ENCODE measurements at regions not wholly inside any gene's neighbourhood (a gene's known extent, or its start where the extent isn't known, plus 50 kb on each side); places are given as distances from the start of the nearest gene placed in this dataset.

DNA sequence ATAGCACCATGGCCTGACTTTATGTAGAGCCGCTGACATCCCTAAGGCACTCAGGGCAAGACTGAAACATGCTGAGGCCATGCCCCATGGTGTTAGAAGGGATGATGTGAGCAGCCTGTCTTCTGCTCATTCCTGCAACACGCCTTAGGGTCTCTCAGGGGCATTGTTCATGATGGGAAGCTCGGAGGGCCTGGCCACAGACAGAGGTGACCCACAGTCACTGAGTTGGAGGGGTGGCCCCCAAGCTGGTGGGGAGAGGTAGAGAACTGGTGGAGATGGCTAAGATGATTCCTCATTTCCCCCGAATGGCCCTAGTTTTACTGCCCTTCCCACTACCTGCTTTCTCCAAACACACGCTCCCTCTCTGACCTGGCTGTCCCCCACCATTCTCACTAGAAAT, 135.2 kb downstream of the BARX1 start:
- no peaks in the 10 kb centered on the region for H3K9me3 ChIP-seq (replicated peaks)
- no peak overlapping the region for H3K27ac ChIP-seq
- H3K36me3 ChIP-seq, result no peaks in the 10 kb centered on the region
- H3K27me3 ChIP-seq (replicated peaks), result 0 out of 2 replicates have a peak, but pooled peaks cover 3% of the 10 kb centered on the region
- H3K4me1 ChIP-seq (replicated peaks), result no peaks in the 10 kb centered on the region
- DNase-seq (ENCODE audit: low read depth in 1 of 2, low spot score in 2 of 2), result peak in 1 of 2 experiments; percentile 28
- H3K4me3 ChIP-seq, result no peak overlapping the region

DNA sequence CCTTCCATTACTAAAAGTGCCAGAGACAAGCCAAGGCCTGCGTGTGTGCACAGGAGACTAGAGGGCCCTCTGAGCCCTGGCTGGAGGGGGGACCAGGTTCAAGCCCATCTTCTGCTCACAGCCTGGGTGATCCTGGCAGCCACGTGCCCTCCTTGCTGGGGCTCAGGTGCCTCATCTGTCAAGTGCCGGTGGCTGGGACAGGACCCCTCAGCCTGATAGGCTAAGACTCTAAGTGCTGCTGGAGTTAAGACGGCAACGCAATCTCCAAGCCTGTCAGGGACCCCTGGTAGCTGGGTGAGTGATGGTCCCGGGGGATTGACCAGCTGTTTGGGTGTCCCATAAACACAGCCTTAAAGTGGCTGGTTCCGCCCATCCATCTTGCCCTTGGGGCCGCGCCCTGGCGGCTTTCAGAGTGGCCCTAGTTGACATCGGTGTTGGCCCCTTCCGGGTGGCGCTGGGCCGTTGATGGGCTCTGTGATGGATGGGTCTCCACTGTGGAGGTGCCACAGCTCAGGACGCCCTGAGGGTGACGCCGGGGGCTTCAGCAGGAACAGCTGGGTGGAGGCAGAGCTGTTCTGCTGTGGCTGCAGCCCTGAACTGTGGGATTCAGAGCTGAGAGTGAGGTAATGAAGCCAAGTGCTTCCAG, 136.2 kb downstream of the BARX1 start:
- Histone ChIP-seq H3K27me3 (replicated peaks) (0 out of 2 replicates have a peak, but pooled peaks cover 3% of the 10 kb centered on the region), H3K4me1 (replicated peaks) (no peaks in the 10 kb centered on the region), H3K27ac (no peak overlapping the region), H3K9me3 (replicated peaks) (no peaks in the 10 kb centered on the region), H3K4me3 (no peak overlapping the region), H3K36me3 (no peaks in the 10 kb centered on the region)
- DNase-seq (ENCODE audit: low read depth in 1 of 2, low spot score in 2 of 2), result peak in 1 of 2 experiments; percentile 20

DNA sequence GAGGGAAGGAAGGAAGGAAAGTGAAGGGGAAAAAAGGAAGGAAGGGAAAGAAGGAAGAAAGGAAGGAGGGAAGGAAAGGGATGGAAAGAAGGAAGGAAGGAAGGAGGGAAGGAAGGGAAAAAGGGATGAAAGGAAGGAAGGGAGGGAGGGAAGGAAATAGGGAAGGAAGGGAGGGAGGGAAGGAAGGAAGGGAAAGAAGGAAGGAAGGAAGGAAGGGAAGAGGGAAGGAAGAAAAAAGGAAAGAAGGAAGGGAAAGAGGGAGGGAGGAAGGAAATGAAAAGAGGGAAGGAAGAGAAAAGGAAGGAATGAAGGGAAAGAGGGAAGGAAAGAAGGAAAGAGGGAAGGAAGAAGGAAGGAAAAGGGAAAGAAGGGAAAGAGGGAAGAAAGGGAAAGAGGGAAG, 136.9 kb downstream of the BARX1 start:
- H3K36me3 ChIP-seq, result no peaks in the 10 kb centered on the region
- no peak overlapping the region for H3K27ac ChIP-seq
- H3K9me3 ChIP-seq (replicated peaks), result no peaks in the 10 kb centered on the region
- 0 out of 2 replicates have a peak, but pooled peaks cover 3% of the 10 kb centered on the region for H3K27me3 ChIP-seq (replicated peaks)
- H3K4me3 ChIP-seq, result no peak overlapping the region
- no peaks in the 10 kb centered on the region for H3K4me1 ChIP-seq (replicated peaks)
- no peak for DNase-seq (ENCODE audit: low read depth in 1 of 2, low spot score in 2 of 2)

DNA sequence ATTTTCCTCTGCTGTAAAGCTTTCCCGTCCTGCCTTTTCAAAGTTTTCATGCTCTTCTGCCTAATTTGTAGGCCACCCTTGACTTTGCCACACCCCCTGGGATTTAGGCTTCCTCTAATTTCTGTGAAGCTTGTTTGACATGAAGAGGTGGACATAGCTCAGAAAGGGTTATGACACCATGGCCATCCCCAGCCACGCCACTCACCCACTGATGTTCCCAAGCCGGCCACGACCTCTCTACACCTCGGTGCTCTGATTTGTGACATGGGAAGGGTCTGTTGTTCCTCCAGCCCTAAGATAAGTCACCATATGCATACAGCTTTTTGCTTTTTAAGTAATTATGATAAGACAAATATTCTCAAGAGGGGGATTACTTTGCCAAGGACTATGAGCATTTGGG, 139.5 kb downstream of the BARX1 start:
- Histone ChIP-seq H3K4me3 (no peak overlapping the region), H3K9me3 (replicated peaks) (no peaks in the 10 kb centered on the region), H3K36me3 (no peaks in the 10 kb centered on the region), H3K4me1 (replicated peaks) (no peaks in the 10 kb centered on the region), H3K27ac (no peak overlapping the region), H3K27me3 (replicated peaks) (0 out of 2 replicates have a peak, but pooled peaks cover 3% of the 10 kb centered on the region)
- DNase-seq (ENCODE audit: low read depth in 1 of 2, low spot score in 2 of 2), result no peak

DNA sequence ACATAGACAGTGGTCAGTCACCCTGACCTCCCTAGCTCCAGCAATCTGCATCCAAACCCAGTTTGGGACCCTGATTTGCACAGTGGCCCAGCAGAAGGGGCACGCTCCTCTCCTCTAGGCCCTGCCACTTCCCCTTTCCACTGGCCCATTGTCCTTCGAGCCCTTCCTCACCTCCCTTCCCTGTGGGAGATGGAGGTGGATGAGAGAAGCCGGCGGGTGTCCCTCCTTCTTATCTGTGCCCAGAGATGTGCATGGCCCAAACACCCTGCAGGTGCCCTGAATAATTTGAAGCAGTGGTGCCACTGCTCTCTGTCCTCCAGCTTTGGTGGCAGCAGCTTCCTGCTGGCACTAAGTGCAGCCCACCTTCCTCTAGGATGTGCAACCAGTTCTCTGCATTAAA, 140.0 kb downstream of the BARX1 start:
- Histone ChIP-seq H3K4me1 (replicated peaks) (no peaks in the 10 kb centered on the region), H3K9me3 (replicated peaks) (no peaks in the 10 kb centered on the region), H3K4me3 (no peak overlapping the region), H3K27me3 (replicated peaks) (0 out of 2 replicates have a peak, but pooled peaks cover 3% of the 10 kb centered on the region), H3K36me3 (no peaks in the 10 kb centered on the region), H3K27ac (no peak overlapping the region)
- peak in 1 of 2 experiments; percentile 18 for DNase-seq (ENCODE audit: low read depth in 1 of 2, low spot score in 2 of 2)

DNA sequence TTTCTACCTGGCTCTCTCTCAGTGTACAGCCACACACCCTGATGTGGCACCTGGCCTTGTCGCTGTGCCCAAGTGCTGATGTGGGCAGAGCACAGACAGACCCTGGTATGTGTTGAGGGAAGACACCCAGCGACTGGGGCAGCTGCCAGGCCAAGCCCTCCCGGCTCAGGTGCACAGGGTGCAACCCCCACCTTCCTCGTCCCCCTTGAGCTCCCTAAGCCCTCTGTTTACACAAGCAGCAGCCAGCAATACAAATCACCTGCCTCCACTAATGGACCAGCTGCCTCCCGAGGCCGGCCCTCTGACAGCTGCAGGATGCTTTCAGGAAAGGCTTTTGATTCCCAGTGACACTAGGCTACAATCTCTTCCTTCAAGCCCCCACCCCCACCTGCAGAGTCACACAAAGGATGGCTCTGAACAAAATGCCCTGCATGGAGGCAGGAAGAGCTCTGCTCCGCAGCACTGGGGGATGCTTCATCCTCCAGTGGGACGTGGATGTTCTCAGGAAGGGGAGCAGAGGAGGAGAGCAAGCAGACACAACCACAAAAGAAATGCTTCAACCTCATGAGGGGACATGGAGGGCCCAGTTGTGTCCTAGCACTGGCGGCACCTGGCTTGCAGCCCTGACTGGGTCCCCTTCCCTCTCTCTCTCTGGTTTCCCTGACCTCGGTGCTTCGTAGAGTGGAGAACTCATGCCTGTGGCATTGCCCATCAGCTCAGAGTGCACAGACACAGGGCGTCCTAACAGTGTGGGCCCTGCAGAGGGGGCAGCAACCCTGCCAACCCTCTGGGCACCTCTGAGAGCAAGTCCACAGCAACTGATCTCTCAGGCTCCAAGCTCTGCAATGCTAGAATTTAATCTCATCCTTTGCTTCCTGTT, 140.8 kb downstream of the BARX1 start:
- Histone ChIP-seq H3K27ac (no peak overlapping the region), H3K9me3 (replicated peaks) (no peaks in the 10 kb centered on the region), H3K4me3 (no peak overlapping the region), H3K4me1 (replicated peaks) (no peaks in the 10 kb centered on the region), H3K27me3 (replicated peaks) (0 out of 2 replicates have a peak, but pooled peaks cover 3% of the 10 kb centered on the region), H3K36me3 (no peaks in the 10 kb centered on the region)
- no peak for DNase-seq (ENCODE audit: low read depth in 1 of 2, low spot score in 2 of 2)

DNA sequence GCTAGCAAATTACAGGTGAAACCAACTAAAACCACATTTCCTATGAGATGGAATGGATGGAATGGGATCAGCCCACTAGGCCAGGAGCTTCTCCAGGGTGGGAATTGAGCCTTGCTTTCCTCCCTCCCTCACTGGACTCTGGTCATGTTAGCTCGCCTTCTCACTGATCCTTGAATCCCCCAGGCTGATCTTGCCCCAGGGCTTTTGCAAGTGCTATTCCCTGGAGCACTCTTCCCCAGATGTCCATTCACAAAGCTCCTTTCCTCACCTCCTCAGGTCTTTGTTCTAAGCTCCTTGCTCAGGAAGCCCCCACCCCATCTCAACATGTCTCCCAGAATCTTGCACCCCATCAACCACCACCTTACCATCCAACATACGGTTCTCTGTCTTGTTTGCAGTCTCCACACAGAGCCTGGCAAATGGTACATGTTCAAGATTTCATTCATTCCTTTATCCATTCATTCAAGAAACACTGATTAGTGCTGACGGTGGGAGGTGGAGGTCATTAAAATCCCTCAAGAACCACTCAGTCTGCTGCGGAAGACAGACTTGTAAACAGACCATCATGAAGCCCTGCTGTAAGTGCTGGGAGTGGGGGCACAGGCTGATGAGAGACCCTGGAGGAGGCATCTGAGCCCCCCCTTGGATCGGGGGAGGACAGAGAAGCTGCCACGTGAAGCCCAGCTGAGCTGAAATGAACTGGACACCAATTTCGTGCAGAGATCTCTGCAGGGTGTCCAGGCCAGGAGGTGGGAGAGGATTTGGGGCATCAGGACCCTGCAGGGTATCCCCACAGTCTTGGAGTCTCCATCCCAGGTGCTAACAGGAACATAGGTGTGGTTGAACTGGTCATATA, 141.7 kb downstream of the BARX1 start:
- Histone ChIP-seq H3K27ac (no peak overlapping the region), H3K27me3 (replicated peaks) (0 out of 2 replicates have a peak, but pooled peaks cover 3% of the 10 kb centered on the region)

DNA sequence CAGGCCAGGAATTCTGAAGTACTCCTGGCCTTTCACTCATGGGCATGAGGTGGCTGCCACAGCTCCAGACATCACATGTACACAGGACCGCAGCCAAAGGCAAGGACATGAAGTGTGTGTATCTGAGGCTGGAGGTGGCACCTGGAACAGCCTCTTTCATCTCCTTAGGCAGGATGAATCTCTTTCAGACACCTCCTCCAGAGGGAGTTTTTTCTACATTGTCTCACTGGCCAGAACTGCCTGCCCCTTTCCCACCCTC, 142.8 kb downstream of the BARX1 start:
- 0 out of 2 replicates have a peak, but pooled peaks cover 3% of the 10 kb centered on the region for H3K27me3 ChIP-seq (replicated peaks)
- no peaks in the 10 kb centered on the region for H3K4me1 ChIP-seq (replicated peaks)
- H3K9me3 ChIP-seq (replicated peaks), result no peaks in the 10 kb centered on the region
- DNase-seq (ENCODE audit: low read depth in 1 of 2, low spot score in 2 of 2), result peak in 1 of 2 experiments; percentile 28
- no peak overlapping the region for H3K27ac ChIP-seq
- no peak overlapping the region for H3K4me3 ChIP-seq
- no peaks in the 10 kb centered on the region for H3K36me3 ChIP-seq

More for the DNA sequence above, 141.7 kb downstream of the BARX1 start:
- no peak for DNase-seq (ENCODE audit: low read depth in 1 of 2, low spot score in 2 of 2)
- Histone ChIP-seq H3K4me3 (no peak overlapping the region), H3K4me1 (replicated peaks) (no peaks in the 10 kb centered on the region), H3K36me3 (no peaks in the 10 kb centered on the region), H3K9me3 (replicated peaks) (no peaks in the 10 kb centered on the region)

DNA sequence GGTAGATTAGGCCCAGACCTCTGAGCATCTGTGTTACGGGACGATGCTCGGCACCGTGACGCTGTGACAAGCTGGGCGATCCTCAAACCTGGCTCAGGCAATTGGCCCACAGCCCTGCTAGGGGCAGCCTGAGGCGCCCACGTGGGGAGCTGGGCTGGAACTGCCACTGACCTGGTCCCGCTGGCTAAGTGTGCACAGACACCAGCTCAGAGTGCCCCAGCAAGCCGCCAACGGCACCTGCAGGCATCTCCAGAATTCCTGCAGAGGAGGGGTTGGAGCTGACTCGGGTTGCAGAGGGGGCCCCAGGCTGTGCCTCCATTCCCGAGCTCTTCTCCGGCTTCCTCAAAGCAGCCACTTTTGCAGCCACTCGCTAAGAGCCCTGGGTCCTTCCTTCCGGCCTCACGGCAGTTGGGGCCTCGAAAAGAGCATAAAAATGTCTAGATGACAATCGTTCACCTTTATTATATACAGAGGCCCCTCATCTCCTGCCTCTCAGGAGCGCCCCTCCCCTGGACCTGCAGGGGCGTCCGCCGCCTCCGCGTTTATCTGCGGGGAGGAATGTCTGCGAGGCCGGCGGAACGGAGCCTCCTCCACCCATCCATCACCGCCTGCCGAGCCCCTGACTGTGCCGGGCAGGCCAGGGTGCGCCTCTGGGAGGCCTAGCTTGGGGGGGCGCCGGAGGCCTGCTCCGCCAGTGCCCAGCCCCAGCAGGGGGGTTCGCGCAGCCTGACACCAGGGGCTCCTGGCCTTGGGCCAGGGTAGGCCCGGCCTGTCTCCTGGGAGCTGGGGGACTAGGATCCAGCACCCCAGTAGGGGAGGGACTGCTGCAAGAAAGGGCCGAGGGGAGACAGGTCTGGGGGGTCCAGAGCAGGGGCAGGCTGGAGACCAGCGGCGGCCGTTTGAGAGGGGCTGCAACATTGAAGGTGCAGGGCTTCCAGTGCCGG, 144.9 kb downstream of the BARX1 start:
- Histone ChIP-seq H3K4me1 (replicated peaks) (no peaks in the 10 kb centered on the region), H3K4me3 (no peak overlapping the region), H3K36me3 (no peaks in the 10 kb centered on the region), H3K9me3 (replicated peaks) (no peaks in the 10 kb centered on the region), H3K27me3 (replicated peaks) (no peaks in the 10 kb centered on the region), H3K27ac (no peak overlapping the region)
- peak in 1 of 2 experiments; percentile 31 for DNase-seq (ENCODE audit: low read depth in 1 of 2, low spot score in 2 of 2)

DNA sequence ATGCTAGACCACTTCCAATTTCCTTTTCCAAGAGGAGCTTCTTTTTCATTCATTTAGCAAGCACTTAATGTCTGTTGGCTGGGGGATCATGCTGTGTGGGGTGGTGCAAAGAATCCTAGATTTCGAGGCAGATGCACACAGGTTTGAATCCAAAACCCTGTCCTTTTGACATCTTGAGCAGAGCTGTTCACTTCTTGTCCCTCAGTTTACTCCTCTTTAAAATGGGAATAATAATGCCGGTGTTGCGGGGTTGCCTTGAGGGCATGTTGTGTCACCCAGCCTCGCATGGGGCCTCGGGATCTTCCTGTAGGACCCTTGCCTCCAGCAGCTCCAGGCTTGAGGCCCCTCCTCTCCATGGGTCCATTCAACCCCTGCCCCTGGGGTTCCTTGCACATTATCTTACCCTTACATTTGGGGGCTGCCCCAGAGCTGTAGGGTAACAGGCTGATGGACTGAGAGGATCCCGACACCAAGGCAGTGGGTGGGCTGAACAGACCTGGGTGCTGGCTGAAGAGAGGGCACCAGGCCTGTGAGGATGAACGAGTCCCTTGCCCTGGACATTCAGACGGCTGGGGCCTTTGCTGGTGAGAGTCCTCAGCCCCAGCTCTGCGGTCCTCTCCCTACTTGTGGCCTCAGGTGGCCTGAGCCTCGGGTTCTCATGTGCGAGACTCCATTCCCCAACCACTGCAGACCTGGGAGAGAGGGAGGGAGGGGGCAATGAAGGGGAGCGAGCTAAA, 145.8 kb downstream of the BARX1 start:
- no peak overlapping the region for H3K27ac ChIP-seq
- H3K4me1 ChIP-seq (replicated peaks), result no peaks in the 10 kb centered on the region
- no peak for DNase-seq (ENCODE audit: low read depth in 1 of 2, low spot score in 2 of 2)

DNA sequence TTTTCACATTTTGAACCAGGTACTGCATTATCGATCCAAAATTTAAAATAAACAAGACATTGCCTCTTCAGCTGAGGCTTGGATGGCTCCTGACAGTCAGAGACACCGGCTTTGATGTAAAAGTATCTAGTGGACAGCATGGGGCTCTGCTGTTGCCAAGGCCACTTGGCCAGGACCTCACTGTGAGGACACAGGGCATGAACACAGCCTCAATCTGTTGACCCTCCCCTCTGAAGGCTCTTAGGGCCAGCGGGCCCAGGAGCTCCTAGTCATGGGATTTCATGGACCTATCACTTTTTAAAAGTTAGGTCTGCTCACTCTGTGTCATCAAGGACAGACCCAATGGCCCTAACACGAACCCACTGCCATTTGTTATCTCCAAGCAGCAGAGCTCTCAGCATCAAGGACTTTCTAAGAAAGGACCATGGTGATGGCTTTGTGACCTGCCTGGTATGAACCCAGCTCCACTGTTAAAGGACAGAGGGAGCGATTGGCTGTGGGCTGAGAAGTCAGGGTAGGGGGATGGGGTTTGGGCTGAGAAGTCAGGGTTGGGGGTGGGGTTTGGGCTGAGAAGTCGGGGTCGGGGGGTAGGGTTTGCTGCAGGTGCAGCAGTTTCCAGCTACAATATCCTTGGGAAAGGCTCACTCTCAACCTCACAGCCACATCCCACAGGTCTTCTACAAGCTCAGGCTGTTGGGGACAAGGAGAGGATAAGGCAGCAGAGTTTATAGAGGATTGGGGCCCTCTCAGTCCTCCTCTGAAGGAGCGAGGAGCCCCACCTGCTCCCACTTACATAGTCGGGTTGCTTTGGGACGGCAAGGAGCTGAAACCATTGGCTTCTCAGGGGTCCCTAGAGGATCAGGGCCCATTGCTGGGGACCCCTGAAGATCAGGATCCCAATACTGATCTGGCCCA, 146.8 kb downstream of the BARX1 start:
- Histone ChIP-seq H3K27ac (no peak overlapping the region), H3K27me3 (replicated peaks) (no peaks in the 10 kb centered on the region), H3K4me1 (replicated peaks) (no peaks in the 10 kb centered on the region), H3K4me3 (no peak overlapping the region), H3K36me3 (no peaks in the 10 kb centered on the region), H3K9me3 (replicated peaks) (no peaks in the 10 kb centered on the region)
- DNase-seq (ENCODE audit: low read depth in 1 of 2, low spot score in 2 of 2), result no peak

More for the DNA sequence above, 145.8 kb downstream of the BARX1 start:
- Histone ChIP-seq H3K9me3 (replicated peaks) (no peaks in the 10 kb centered on the region), H3K36me3 (no peaks in the 10 kb centered on the region), H3K4me3 (no peak overlapping the region), H3K27me3 (replicated peaks) (no peaks in the 10 kb centered on the region)

Data from SJSA1 (cell line).